Small intestine (tissue), 7 donors: ENCODE measurements at regions not wholly inside any gene's neighbourhood (a gene's known extent, or its start where the extent isn't known, plus 50 kb on each side); places are given as distances from the start of the nearest gene placed in this dataset.
"Not testable (repeated sequence)": the region's sequence is repeated elsewhere in the genome, so short reads cannot be mapped to it uniquely, and the experiment has no call there.

Experiments
- DNase-seq, 2 donors: peaks; one replicate each; pipeline versions ENCODE4 v3.0.0 to v3.0.0-alpha.2; 2013
- FAIRE-seq: peaks from 2 replicates; lab custom pipeline; 2012; peaks lifted over from hg19 to GRCh38; lab: Jason Lieb, UNC
- H3K27ac ChIP-seq, 3 donors: one replicate each; pipeline ENCODE4 v1.5.1; 2013; ENCODE audit warnings: low read length in 2 of 3, mild to moderate bottlenecking in 2 of 3, control low read depth in 1 of 3, inconsistent platforms in 1 of 3, low read depth in 1 of 3, moderate library complexity in 1 of 3
- H3K27me3 ChIP-seq, 3 donors: one replicate each; pipeline ENCODE4 v1.6.1; 2013; ENCODE audit warnings: low read length in 3 of 3, inconsistent platforms in 1 of 3; ENCODE audit not compliant: control insufficient read depth in 3 of 3, insufficient read depth in 3 of 3
- H3K36me3 ChIP-seq, 3 donors: one replicate each; pipeline ENCODE4 v1.6.1; 2013; ENCODE audit warnings: low read length in 3 of 3, inconsistent platforms in 1 of 3, low read depth in 1 of 3, mild to moderate bottlenecking in 1 of 3, moderate library complexity in 1 of 3; ENCODE audit not compliant: control insufficient read depth in 3 of 3, insufficient read depth in 2 of 3
- H3K4me1 ChIP-seq, 3 donors: one replicate each; pipeline ENCODE4 v1.6.1; 2013; ENCODE audit warnings: low read length in 2 of 3, inconsistent platforms in 1 of 3, low read depth in 1 of 3, mild to moderate bottlenecking in 1 of 3, moderate library complexity in 1 of 3; ENCODE audit not compliant: control insufficient read depth in 3 of 3, insufficient read depth in 2 of 3
- H3K4me3 ChIP-seq, 3 donors: one replicate each; pipeline ENCODE4 v1.5.1; 2013; ENCODE audit warnings: low read length in 3 of 3, control low read depth in 1 of 3, inconsistent platforms in 1 of 3, low read depth in 1 of 3, mild to moderate bottlenecking in 1 of 3, moderate library complexity in 1 of 3
- H3K9me3 ChIP-seq, 2 donors: one replicate each; pipeline ENCODE4 v1.6.1; 2013; ENCODE audit warnings: low read depth in 1 of 2, low read length in 1 of 2; ENCODE audit not compliant: control insufficient read depth in 2 of 2, insufficient read depth in 1 of 2
- WGBS, 3 donors: extraction: QIAGEN DNeasy Blood & Tissue Kit; methylation state at CpG; one replicate each; pipeline ENCODE4 v1.1.7; 2013; 5-methylcytosine and 5-hydroxymethylcytosine counted together
- donor health status: healthy with polysubstance abuse.
- donor health status: control.
- donor health status: control.
- donor health status: Bipolar disorder and iron deficiency.
- donor health status: healthy.

- H3K4me1 ChIP-seq: no peaks in the 10 kb centered on the region
- no peak overlapping the region for H3K27ac ChIP-seq
- H3K27me3 ChIP-seq: peaks cover 0 to 3% (median 2%) of the 10 kb centered on the region in 3 donors
- FAIRE-seq (no peak), DNase-seq (no peak)
- no peaks in the 10 kb centered on the region for H3K9me3 ChIP-seq
- no peak overlapping the region for H3K4me3 ChIP-seq
- H3K36me3 ChIP-seq: no peaks in the 10 kb centered on the region
Observed at GRCh38 chr2:61732787-61733186, 121.1 kb downstream of the FAM161A start.

- no peaks in the 10 kb centered on the region for H3K36me3 ChIP-seq
- WGBS, 3 donors: 44 to 55% (median 45%) methylated on average over 1 of the region's 1 CpG
- no peak for FAIRE-seq
Observed at GRCh38 chr2:61727746-61728145, 126.1 kb downstream of the FAM161A start.

GRCh38 chr2:61726456-61727209, 127.2 kb downstream of the FAM161A start:
- Histone ChIP-seq H3K4me1 (no peaks in the 10 kb centered on the region), H3K9me3 (no peaks in the 10 kb centered on the region), H3K27ac (no peak overlapping the region), H3K27me3 (peaks cover 0 to 3% (median 0%) of the 10 kb centered on the region in 3 donors), H3K4me3 (no peak overlapping the region), H3K36me3 (no peaks in the 10 kb centered on the region)
- no peak for FAIRE-seq
- WGBS, 3 donors: 96 to 100% (median 96%) methylated on average over 1 of the region's 1 CpG
- DNase-seq: no peak

More at GRCh38 chr2:61727746-61728145, 126.1 kb downstream of the FAM161A start:
- no peak for DNase-seq
- Histone ChIP-seq H3K9me3 (no peaks in the 10 kb centered on the region), H3K4me1 (no peaks in the 10 kb centered on the region), H3K4me3 (no peak overlapping the region), H3K27me3 (peaks cover 0 to 3% (median 0%) of the 10 kb centered on the region in 3 donors), H3K27ac (no peak overlapping the region)

- not testable (repeated sequence) for H3K36me3 ChIP-seq, DNase-seq, H3K27me3 ChIP-seq, FAIRE-seq, H3K4me3 ChIP-seq, H3K27ac ChIP-seq, H3K9me3 ChIP-seq, H3K4me1 ChIP-seq
- WGBS, 3 donors: 88 to 94% (median 92%) methylated on average over 13 of the region's 13 CpGs
Observed at GRCh38 chr2:61723364-61723763, 130.5 kb downstream of the FAM161A start.

- Histone ChIP-seq H3K36me3 (no peaks in the 10 kb centered on the region), H3K4me1 (no peaks in the 10 kb centered on the region)
Observed at GRCh38 chr2:61722800-61723199, 131.1 kb downstream of the FAM161A start.

GRCh38 chr2:61722318-61722717, 131.5 kb downstream of the FAM161A start:
- WGBS, 3 donors: 79 to 95% (median 89%) methylated on average over 1 of the region's 1 CpG
- Histone ChIP-seq H3K36me3 (no peaks in the 10 kb centered on the region), H3K4me3 (no peak overlapping the region), H3K27me3 (no peaks in the 10 kb centered on the region), H3K9me3 (no peaks in the 10 kb centered on the region), H3K4me1 (no peaks in the 10 kb centered on the region), H3K27ac (no peak overlapping the region)
- no peak for DNase-seq
- no peak for FAIRE-seq

More at GRCh38 chr2:61722800-61723199, 131.1 kb downstream of the FAM161A start:
- no peak for FAIRE-seq
- DNase-seq: no peak
- no peaks in the 10 kb centered on the region for H3K27me3 ChIP-seq
- WGBS, 3 donors: 88 to 90% (median 89%) methylated on average over 8 of the region's 8 CpGs
- H3K4me3 ChIP-seq: no peak overlapping the region
- no peak overlapping the region for H3K27ac ChIP-seq
- no peaks in the 10 kb centered on the region for H3K9me3 ChIP-seq

GRCh38 chr2:61721382-61721781, 132.5 kb downstream of the FAM161A start:
- Histone ChIP-seq H3K36me3 (no peaks in the 10 kb centered on the region), H3K9me3 (no peaks in the 10 kb centered on the region), H3K27me3 (no peaks in the 10 kb centered on the region), H3K4me3 (no peak overlapping the region), H3K27ac (no peak overlapping the region), H3K4me1 (no peaks in the 10 kb centered on the region)
- WGBS, 3 donors: 88 to 98% (median 89%) methylated on average over 2 of the region's 2 CpGs
- DNase-seq: no peak
- no peak for FAIRE-seq

GRCh38 chr2:61720911-61721310, 132.9 kb downstream of the FAM161A start:
- WGBS, 3 donors: 89 to 96% (median 92%) methylated on average over 3 of the region's 3 CpGs

GRCh38 chr2:61718965-61719364, 134.9 kb downstream of the FAM161A start:
- no peaks in the 10 kb centered on the region for H3K4me1 ChIP-seq
- no peaks in the 10 kb centered on the region for H3K27me3 ChIP-seq
- no peak for FAIRE-seq
- WGBS, 3 donors: 79 to 93% (median 93%) methylated on average over 5 of the region's 5 CpGs
- H3K9me3 ChIP-seq: no peaks in the 10 kb centered on the region
- H3K4me3 ChIP-seq: no peak overlapping the region
- no peaks in the 10 kb centered on the region for H3K36me3 ChIP-seq
- no peak for DNase-seq
- no peak overlapping the region for H3K27ac ChIP-seq

More at GRCh38 chr2:61720911-61721310, 132.9 kb downstream of the FAM161A start:
- Histone ChIP-seq H3K4me1 (no peaks in the 10 kb centered on the region), H3K36me3 (no peaks in the 10 kb centered on the region), H3K27me3 (no peaks in the 10 kb centered on the region), H3K4me3 (no peak overlapping the region), H3K9me3 (no peaks in the 10 kb centered on the region), H3K27ac (no peak overlapping the region)
- FAIRE-seq (no peak), DNase-seq (no peak)
